ENCODE measurements at regions not wholly inside any gene's neighbourhood (a gene's known extent, or its start where the extent isn't known, plus 50 kb on each side); places are given as distances from the start of the nearest gene placed in this dataset.

DNA sequence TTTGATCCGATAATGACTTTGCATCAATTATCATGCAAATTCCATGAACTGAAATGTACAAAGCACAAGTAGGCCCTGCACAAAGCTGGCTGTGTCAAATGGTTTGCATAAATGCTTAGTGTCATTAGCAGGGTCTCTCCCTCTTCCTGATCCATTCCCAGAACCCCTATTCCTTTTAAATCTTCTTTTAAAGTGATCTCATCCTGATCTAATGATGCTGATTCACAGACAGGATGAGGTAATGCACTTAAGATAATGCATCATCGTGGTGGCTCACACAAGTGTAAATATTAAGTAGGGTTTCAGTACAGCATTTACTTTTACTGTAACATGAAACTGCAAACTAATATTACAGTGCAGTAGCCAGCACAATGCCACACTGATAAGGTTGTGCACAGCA is 304.8 kb upstream of the SOX11 start:
- DNase-seq (ENCODE audit: low spot score) = no peak

DNA sequence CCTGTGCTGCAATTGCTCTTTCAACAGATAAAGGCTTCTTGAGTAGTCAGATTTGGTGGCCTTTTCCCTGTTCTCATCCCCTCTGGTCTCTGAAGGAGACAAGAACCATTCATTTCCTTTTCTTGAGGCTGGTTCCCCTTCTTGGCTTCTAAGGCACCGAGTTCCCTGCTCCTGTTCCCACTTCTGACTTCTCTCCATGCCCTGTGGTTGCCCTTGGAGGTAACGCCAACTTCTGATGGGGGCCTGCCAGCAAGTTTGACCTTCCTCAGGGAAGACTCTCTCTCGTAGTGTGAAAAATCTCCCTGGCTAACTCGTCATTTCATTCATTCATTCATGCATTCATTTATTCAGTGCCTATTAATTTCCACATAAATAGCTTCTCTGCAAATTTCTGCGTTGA is 302.4 kb upstream of the SOX11 start:
- no peak for DNase-seq (ENCODE audit: low spot score)

DNA sequence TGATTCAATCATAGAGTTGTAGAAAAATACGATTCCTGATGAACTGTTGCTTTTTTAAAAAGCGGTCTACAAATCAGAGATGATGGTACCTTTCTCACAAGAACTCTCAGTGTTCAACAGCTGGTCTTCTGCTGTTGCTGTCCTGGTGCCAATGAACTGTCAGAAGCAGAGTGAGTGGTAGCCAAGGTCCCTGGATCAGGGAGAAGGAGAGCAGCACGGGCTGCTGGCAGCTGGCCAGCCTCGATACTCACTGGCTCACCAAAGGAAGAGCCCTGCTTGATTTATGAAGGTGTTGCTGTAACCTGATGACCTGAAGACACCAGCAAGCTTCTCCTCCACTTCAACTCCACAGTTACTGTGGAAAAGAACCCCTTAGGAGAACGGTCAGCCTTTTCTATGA is 300.8 kb upstream of the SOX11 start:
- no peak for DNase-seq (ENCODE audit: low spot score)

DNA sequence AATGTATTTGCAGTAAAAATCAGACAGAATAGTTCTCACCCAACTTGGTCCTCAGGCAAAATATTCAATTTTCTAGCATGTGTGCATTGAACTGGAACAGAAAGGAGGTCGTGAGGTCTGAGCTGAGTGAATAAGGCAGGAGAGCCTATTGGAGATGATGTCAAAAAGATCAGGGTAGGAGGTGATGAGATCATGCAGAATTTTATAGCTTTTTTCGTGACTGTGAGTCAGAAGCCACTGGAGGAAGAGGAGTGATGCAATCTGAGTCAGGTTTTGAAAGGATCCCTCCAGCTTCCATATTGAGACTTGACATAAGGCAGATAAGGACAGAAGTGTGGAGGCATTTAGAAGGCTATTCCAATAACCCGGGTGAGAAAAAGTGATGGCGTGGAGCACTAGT is 299.5 kb upstream of the SOX11 start:
- no peak for DNase-seq (ENCODE audit: low spot score)

GRCh38 chr2:5393474-5393873 is 298.7 kb upstream of the SOX11 start:
- no peak for DNase-seq (ENCODE audit: low spot score)

DNA sequence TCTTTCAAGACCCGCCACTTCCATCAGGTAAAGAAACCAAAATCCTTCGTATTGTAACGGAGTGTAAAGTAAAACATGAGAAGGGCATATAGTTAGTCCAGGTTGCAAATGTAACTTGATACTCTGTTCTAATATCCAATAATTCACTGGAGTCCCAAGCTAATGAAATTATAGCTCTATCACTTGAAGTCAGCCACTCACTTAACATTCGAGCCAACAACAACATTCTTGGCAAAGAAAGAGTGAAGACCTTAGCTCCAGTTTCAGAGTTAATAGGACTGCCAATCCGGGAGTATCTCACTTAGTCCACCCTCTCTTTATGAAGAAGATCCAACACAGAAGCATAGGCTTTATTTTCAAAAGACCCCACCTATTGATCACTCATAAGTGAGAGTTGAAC is 298.0 kb upstream of the SOX11 start:
- DNase-seq (ENCODE audit: low spot score) = no peak

DNA sequence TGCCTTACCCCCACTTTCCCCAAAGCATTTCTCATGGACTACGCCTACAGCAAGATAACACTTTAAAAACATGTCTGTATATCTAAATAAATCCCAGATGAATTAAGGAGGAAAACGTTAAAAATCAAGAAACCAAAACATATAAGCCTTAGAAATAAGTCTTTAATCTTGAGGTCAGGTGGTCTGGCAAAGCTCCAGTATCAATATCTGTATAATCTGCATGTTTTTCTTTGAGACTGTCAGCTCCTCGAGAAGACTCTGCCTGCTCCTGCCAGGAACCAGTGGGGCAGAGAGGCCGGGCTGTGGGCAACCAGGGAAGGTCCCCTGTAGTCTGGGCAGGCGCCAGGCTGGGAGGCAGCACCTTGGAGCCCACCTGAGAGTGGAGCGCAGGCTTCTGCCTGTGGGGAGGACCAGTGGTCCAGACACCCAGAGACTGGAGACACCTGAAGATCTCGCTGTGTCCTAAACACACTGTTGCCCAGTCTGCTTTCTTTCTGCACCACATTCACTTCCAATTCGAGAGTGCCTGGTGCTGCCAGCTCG is 291.0 kb upstream of the SOX11 start:
- DNase-seq (ENCODE audit: low spot score) = no peak

DNA sequence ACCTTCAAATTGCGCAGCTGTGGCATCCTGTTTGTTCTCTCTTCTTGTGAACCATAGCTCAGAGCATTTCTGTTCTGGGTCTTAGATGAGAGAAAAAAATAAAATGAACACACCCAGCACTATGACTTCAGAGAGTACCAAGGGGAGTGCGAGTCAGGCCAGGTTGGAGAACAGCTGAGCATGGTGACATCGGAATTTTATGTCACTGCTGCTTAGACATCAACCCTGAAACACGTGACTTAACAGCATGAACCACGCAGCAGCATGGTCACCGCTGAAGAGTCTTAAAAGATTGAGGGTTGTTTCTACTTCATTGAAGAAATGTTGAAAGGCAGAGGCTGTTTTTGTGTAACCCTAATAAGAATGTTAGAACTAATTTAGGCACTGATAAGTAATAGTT is 288.8 kb upstream of the SOX11 start:
- no peak for DNase-seq (ENCODE audit: low spot score)

- no peak for DNase-seq (ENCODE audit: low spot score)
Observed at GRCh38 chr2:5409898-5410381, 282.2 kb upstream of the SOX11 start.

DNA sequence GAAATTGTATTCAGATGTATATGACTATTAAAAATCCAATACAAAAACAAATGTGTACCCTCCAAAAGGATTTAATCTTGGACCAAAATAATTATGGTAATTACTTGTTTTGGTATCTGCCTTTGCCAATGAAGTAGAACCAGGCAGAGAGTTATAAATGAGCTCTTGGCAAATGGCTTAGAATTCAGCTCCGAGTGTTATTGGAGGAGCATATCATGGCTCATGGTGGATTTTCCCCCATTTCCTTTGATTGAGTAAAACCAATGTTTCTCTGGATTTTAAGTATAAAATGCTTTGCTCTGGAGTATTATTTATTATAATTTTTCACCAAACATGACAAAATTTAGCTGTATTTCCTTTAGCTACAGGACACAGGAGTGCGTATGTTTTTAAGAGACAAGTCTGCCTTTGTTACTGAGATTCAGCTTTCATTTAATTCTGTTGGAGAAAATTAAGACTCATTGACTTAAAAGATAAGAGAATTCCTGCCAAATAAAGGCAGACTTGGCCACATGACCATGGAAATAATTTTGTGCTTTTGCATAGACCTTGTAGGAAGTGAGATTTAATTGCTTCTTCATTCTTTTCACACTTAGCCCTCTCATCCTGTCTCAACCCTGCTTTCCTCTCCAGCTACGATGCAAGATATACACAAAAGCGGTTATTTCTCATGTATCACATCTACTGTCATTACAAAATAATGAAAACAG is 281.0 kb upstream of the SOX11 start:
- no peak for DNase-seq (ENCODE audit: low spot score)

GRCh38 chr2:5412001-5412400 is 280.2 kb upstream of the SOX11 start:
- no peak for DNase-seq (ENCODE audit: low spot score)

- peak; percentile 2 for DNase-seq (ENCODE audit: low spot score)
Observed at GRCh38 chr2:5433855-5434254, 258.3 kb upstream of the SOX11 start.

DNA sequence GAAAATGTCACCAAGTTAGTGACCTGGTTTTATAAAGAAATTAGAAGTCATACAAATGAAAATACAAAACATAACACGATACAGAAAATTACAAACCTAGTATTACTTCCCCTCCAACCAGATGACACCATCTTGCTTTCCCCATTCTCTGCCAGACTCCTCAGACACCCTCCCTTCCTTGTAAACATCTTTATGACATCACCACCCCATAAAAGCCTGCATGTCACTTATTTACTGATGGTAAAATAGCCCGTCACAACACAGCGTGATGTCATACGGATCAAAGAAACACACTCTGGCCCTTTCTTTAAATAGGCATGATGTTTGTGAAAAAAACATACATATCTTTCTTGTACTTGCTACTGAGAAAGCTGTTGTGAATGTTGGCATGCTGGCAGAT is 254.8 kb upstream of the SOX11 start:
- no peak for DNase-seq (ENCODE audit: low spot score)

- DNase-seq (ENCODE audit: low spot score) = no peak
Observed at GRCh38 chr2:5440174-5440573, 252.0 kb upstream of the SOX11 start.

GRCh38 chr2:5442736-5443135 is 249.4 kb upstream of the SOX11 start:
- DNase-seq (ENCODE audit: low spot score) = no peak

DNA sequence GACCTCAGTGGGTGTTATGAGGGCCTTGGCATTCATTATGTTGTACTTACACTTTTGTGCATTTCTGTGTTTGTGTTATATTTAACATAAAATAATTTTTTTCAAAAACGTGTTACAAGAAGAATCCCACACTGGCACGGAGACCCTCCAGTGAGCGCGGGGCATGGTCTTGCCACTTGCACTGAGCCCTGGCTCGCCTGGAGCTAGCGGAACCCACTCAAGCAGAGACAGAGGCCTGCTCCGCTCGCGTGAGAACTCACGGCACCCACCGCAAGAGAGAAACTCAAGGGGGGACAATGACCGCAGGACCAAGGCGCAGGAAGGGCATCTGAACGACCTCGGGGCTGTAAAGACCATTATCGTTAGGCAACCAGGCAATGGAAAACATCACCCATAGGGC is 248.0 kb upstream of the SOX11 start:
- no peak for DNase-seq (ENCODE audit: low spot score)

DNA sequence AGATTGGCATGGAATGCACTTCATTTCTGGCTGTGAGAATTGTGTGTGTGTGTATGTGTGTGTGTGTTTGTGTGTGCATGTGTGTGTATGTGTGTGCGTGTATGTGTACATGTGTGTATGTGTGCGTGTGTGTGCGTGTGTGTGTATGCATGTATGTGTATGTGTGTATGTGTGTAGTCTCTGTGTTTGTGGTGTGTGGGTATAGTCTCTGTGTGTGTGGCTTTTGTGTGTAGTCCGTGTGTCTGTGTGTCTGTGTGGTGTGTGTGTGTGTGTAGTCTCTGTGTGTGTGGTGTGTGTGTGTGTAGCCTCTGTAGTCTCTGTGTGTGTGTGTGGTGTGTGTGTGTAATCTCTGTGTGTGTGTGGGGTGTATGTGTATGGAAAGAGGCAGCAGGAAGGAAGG is 247.3 kb upstream of the SOX11 start:
- no peak for DNase-seq (ENCODE audit: low spot score)

- no peak for DNase-seq (ENCODE audit: low spot score)
Observed at GRCh38 chr2:5449867-5450266, 242.3 kb upstream of the SOX11 start.

DNA sequence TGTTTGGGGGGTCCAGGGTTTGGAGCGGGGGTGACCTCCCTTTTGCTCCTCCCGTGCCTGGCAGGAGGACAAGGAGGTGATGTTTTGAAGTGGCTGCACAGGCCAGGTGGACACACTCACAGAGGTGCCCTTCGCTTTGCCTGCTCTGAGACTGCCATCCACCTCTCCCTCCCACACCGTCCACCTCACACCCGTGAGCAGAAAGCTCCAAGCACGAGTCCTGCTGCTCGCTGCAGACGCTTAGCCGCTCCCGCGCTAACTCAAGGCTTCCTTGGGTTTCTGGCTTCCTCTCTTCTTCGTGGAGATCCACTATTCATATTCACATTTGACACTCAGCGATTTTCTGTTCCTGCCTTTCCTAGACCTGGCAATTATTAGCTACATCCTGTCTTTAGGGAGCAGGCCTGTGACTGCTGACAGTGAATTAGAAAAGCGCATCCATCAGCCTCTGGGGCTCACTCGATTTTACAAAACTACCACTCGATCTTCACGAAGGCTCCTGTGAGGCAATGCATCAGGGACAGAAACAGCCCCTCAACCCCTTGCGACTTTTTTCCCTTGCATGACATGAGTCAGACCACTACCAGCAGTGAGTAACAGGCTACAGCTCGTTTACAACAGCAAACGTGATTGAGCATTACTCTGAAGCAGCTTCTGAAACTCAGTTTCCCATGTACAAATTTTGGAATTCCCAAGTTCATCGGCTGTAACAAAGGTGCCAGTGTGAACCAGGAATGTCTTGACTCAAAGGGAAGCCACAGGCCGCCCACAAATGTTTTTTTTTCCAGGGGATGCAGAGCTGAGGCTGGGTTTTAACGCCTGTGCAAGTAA is 238.7 kb upstream of the SOX11 start:
- no peak for DNase-seq (ENCODE audit: low spot score)

GRCh38 chr2:5454051-5454390 is 238.2 kb upstream of the SOX11 start:
- DNase-seq (ENCODE audit: low spot score) = no peak

- no peak for DNase-seq (ENCODE audit: low spot score)
Observed at GRCh38 chr2:5459041-5459440, 233.1 kb upstream of the SOX11 start.

DNA sequence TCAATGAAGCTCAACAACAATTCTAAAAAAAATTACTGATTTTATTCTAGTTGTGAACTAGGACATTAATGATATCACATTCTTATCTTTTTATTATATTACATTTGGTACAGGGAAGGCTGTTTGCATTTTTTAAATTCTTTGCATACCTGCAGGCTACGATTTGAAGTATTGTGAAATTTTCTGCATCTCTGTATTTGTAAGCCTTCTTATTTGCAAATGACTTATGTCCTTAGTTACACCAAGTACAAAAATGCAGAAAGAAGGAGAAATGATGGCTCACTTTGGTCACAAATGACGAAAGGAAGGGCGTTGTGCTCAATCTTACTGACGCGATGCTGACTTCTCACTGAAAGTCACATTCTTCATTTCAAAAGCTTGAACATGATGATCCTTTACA is 227.5 kb upstream of the SOX11 start:
- no peak for DNase-seq (ENCODE audit: low spot score)

DNA sequence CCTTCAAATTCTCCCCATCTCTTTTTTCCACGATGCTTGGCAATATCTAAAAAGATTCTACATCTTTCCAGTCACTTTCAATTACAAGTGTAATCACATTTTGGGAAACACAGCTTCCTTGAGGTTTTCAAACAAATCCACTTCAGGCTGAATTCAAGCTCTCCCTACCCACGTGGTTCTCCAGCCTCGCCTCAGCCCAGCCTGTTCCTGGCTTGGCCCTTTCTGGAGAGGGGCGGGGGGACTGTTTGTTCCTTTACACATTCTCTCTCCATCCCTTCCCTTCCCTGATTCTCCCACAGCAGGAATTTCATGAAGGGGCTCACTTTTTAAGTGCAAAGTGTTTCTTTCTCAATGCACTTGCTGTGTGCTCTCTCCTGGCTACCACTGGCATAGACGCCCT is 226.3 kb upstream of the SOX11 start:
- DNase-seq (ENCODE audit: low spot score) = no peak
